SKM-1 (cell line): ENCODE measurements at regions not wholly inside any gene's neighbourhood (a gene's known extent, or its start where the extent isn't known, plus 50 kb on each side); places are given as distances from the start of the nearest gene placed in this dataset.
"Not testable (repeated sequence)": the region's sequence is repeated elsewhere in the genome, so short reads cannot be mapped to it uniquely, and the experiment has no call there.

Source experiments
- DNase-seq: peaks from one replicate; lab custom pipeline; 2025; ENCODE audit not compliant: unreplicated experiment; lab: John Stamatoyannopoulos, UW

GRCh38 chr9:88596376-88596775 is 61.4 kb downstream of the NXNL2 start:
- no peak for DNase-seq

GRCh38 chr9:88604836-88605511 is 70.0 kb downstream of the NXNL2 start:
- DNase-seq = no peak

DNA sequence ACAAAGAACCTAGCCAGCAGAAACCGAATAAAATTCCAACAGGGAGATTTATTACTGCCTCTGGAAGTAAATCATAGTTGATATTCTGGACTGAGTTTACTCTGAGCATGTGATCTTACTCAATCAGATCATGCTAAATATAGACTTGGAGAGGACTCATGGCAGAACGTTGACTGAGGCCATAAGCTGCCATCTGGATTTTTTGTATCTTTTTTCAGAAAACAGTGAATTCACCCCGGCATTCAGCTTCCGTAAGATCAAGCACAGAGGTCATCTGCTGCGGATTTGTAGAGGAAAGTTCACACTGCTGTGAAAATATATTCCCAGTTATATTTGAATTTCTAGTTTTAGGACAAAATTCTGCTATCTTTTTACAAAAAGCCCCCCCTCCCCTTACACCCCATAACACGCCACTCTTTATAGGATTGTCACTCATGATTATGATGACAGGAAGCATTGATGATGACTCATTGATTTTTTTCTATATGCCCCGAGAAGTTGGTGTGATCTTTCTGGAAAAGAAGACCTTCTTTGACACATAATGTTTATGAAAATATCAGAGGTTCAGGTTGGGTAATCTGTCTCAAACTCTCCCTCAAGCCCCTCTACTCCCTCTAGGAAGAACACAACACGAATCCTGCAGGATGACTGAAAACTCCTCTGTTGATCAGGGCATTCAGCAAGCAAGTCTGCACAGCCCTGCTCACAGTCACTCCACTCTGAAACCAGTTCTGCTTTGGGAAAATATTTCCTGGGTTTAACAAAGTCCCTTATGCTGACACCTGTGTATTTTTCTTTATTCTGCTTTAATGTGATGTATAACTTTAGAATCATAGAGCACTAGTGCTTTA is 70.8 kb downstream of the NXNL2 start:
- DNase-seq = no peak

DNA sequence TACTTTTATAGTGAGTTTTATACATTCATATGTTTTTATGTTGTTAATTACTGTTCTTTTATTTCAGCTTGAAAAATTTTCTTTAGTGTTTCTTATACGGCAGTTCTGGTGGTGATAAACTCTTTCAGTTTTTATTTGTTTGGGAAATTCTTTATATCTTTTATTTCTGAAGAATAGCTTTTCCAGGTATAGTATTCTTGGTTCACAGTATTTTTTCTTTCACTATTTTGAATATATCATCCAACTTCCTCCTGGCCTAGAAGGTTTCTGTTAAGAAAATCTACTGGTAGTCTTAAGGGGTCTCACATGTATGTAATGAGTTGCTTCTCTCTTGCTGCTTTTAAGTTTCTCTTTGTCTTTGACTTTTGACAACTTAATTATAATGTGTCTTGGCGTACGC is 79.4 kb downstream of the NXNL2 start:
- DNase-seq = no peak

DNA sequence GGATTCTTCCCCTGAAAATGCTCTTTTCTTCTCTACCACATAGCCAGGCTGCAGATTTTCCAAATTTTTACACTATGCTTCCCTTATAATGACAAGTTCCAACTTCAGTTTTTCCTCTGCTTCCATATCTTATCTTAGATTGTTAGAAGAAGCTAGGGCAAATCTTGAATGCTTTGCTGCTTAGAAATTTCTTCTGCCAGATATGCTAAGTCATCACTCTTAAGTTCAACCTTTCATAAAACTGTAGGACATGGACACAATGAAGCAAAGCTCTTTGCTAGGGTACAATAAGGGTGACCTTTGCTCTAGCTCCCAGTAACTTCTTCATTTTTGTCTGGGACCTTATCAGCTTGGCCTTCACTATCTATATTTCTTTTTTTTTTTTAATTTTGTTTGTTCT is 88.7 kb downstream of the NXNL2 start:
- DNase-seq = no peak

DNA sequence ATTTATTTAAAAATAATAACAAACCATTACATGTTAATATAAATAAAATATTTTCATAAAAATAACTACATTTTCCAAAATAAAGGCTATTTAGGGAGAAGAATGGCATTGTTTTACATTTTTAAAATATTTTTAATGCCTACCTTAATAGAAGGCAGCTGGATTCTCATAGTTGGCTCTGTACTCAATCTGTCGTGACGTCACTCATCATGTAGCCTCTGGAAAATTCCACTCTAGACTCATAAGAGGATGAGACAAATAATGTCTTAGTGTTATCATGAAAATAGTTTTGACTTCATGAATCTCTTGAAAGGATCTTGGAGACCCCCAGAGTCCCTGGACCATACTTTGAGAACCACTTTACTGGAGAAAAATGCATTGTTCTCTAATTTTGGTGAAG is 93.1 kb downstream of the NXNL2 start:
- no peak for DNase-seq

GRCh38 chr9:88628811-88629210 is 93.8 kb downstream of the NXNL2 start:
- no peak for DNase-seq

- DNase-seq = not testable (repeated sequence)
Observed at GRCh38 chr9:88630574-88630973, 95.6 kb downstream of the NXNL2 start.

DNA sequence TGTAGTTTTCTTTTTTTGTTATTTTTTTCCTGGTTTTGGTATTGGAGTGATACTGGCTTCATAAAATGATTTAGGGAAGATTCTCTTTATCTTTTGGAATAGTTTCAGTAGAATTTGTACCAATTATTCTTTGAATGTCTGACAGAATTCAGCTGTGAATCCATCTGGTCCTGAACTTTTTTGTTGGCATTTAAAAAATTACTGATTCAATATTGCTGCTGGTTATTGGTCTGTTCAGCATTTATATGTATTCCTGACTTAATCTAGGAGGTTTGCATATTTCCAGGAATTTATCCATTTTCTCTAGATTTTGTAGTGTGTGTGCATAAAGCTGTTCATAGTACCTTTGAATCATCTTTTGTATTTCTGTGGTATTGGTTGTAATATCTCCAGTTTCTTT is 100.2 kb downstream of the NXNL2 start:
- no peak for DNase-seq

GRCh38 chr9:88641456-88642240 is 106.7 kb downstream of the NXNL2 start:
- DNase-seq = no peak

GRCh38 chr9:88642336-88642735 is 107.4 kb downstream of the NXNL2 start:
- DNase-seq = no peak

- no peak for DNase-seq
Observed at GRCh38 chr9:88643931-88644330, 109.0 kb downstream of the NXNL2 start.

DNA sequence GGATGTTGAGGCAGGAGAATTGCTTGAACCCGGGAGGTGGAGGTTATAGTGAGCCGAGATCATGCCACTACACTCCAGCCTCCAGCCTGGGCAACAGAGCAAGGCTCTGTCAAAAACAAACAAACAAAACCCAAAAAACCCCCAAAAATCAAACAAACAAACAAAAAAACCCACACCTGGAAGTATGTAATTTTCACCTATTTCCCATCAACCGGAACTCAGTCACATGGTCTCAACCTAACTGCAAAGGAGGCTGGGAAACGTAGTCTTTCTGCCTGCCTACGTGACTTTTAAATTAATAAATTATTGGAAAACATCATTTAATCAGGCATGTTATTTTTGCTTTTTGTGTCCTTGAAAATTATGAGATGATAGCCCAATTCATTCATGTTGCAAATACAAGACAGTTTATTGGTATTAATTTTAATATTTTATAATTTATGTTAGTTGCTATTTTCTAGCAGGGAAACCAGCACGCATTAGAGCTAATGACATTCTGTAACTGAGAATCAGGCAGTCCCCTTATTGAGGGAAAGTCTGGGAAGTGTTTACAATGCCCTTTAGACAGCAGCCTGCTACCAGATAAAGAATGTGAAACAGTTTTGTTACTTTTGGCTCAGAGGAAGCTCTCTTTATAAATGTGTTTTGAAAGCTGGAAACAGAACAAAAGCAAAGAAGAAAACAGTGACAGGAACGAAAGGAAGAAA is 110.3 kb downstream of the NXNL2 start:
- DNase-seq = no peak

DNA sequence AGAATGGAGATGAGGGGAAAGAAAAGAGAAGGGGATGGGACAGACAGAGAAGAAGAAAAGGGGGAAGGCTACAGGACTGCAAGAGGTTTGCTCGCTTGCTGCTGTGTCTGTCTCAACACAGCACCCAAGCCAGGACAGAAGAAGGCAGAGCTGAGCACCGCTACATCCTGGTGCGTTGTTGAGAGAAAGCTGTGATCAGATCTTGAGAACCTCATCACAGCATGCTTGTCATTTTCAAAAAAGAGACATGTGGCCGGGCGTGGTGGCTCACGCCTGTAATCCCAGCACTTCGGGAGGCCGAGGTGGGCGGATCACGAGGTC is 110.9 kb downstream of the NXNL2 start:
- DNase-seq = no peak

DNA sequence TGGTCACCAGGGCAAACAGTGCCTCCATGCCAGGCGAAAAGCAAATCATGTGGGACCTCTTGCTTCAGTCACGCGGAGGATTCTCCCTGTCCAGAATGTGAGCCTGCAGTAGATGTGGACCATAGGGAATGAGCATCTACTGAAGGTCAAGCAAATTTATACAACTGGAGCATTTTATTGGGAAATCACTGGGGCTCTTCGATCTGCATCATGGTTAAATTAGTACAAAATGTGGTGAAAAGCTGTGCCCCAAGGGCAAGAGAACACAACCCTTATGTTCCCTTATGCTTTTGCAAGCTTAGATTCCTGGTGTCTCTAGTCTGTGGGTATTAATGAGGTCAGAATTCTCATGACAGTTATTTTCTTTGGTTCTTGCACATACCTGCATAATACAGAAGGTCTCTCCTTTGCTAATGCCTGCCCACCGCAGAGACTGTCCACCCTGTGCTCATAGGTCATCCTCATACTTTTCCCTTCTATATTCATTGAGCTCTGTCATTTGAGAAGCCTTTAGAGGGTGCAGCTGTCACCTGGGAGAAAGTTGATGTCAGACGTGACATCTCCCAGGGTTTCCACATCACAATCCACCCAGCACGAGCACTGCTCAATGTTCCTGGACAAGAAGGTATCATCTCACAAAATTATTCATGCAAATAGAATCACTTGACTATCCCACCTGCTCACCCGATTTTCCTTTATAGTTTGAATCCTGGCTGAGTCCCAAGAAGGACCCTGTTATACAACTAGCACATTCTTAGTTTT is 111.7 kb downstream of the NXNL2 start:
- no peak for DNase-seq

DNA sequence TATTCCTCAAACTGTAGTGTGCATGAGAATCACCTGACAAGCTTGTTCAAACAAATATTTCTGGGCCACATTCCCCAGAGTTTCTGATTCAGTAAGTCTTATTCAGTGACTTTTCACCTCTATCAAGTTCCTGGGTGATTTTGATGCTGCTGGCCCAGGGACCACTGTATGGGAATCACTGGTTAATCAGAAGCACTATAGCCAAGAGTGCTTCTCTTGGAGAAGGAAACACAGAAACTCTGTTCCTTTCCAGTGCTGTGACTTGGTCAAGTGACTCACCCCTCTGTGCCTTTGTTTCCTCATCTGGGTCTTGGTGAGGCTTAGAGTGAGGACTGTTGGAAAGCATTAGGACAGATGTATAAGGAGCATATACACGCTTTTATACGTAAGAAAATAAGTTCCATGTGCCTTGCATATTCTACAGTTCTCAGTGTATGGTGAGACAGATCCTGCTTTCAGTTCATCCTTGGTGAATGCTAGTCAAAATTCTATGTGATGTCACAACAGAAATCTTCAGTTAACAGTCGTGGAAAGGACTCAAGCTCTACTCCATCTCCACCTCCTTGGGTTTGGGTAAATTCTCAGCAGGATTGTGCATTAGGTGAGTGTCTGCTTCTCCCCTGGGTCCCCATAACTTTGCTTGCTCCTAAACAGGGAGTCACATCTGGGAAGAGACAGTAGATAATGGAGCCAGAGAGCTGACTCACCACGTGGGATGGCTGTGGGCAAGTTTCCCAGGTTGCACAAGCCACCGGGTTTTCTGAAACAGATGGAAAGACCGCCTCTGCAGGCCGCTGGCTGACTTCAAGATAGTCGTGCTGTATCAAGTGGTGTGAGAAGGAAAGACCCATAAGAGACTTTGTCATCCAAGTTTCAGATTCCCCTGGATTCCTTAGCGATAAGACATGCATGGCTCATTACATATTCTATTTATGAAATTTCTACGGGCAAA is 117.0 kb downstream of the NXNL2 start:
- DNase-seq = no peak

DNA sequence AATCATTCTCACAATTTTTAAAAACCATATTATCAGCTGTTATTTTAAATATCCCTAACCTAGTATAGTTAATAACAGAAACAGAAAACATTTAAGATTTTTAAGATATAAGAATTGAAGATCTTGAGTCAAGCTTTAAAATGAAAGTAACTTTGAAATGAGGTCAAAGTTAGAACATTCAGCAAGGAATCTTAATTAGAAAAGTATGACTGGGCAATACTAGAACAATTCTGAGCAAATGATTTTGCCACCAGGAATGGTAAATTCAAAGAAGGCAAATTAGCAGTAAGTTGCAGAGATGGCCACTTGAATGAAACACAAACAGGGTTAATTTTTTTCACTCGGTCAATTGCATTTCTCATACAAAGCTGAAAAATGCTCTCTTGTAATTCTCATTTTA is 117.9 kb downstream of the NXNL2 start:
- DNase-seq = no peak

DNA sequence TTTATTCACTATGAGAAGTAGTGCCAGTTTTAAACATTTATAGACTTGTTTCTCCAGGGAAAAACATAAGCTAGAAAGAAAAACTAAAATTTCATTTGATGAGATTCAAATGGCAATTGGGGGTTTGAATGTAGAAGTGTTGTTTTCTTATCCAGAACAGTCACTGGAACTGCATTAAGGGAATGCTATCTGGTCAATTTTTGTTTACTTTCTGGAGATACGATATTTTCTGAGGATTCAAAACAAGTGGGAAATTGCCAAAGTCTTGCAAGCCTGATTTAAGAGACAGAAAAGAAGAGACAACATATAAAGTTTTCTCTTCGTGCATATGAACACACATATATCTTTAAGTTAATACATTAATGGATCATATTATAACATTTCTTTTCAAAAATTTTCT is 118.4 kb downstream of the NXNL2 start:
- DNase-seq = no peak

DNA sequence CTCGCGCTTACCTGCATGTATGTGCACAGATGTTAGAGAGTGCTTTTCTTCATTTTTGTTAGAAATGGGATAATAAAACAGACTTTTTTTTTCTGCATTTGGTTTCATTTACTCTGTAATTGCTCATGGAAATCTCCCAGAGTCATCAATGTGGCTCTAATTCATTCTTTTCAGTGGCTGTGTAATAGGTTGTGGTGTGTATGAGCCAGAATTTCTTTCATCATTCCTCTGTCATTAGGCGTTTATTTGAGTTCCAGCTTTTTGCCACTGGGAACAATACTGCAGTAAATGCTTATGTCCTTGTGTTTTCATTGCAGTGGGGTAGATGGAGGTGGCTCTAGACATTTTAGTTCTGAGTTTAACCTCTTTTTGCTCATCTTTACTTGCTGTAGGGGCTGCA is 118.9 kb downstream of the NXNL2 start:
- no peak for DNase-seq

DNA sequence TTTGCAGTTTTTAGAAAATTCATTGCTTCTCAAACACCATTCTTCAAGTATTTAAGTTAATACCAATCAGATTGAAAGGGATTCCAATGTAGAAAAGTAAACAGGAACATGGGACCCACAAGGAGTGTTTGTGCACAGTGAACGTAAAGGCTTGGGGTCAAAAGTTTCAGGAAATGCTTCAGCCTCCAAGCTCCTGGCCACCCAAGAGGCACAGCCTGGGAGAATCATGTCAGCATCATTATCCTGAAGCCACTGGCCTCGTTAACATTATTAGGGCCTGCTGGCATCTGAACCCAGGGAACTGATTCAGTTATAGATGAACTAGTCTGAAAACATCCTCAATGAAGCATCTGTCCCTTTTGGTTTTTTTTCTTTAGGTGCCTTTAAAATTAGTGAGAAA is 122.9 kb downstream of the NXNL2 start:
- no peak for DNase-seq
